Activated T-helper 9 cell treated with anti-CD3 and anti-CD28 coated beads, Interleukin-2, amount 50 U/mL, for 16 hours (primary cell): ENCODE measurements at regions not wholly inside any gene's neighbourhood (a gene's known extent, or its start where the extent isn't known, plus 50 kb on each side); places are given as distances from the start of the nearest gene placed in this dataset.

Source experiments
- DNase-seq: peaks from one replicate; pipeline ENCODE4 v3.0.0-alpha.2; 2020; ENCODE audit warnings: low read depth

GRCh38 chr2:42957861-42958301, 165.5 kb upstream of the HAAO start:
- no peak for DNase-seq

- DNase-seq = no peak
Measured at GRCh38 chr2:42957109-42957860, 164.9 kb upstream of the HAAO start.

- DNase-seq = no peak
Measured at GRCh38 chr2:42954227-42954962, 162.0 kb upstream of the HAAO start.

- no peak for DNase-seq
Measured at GRCh38 chr2:42953216-42953615, 160.8 kb upstream of the HAAO start.

GRCh38 chr2:42951263-42951938, 159.0 kb upstream of the HAAO start:
- DNase-seq = no peak

GRCh38 chr2:42949125-42949524, 156.7 kb upstream of the HAAO start:
- no peak for DNase-seq

- no peak for DNase-seq
Measured at GRCh38 chr2:42947809-42948600, 155.6 kb upstream of the HAAO start.

- DNase-seq = no peak
Measured at GRCh38 chr2:42944779-42945415, 152.5 kb upstream of the HAAO start.

- no peak for DNase-seq
Measured at GRCh38 chr2:42942990-42943493, 150.7 kb upstream of the HAAO start.

- DNase-seq = no peak
Measured at GRCh38 chr2:42942214-42942989, 150.0 kb upstream of the HAAO start.

GRCh38 chr2:42941633-42942176, 149.3 kb upstream of the HAAO start:
- DNase-seq = no peak

- DNase-seq = no peak
Measured at GRCh38 chr2:42939411-42940206, 147.2 kb upstream of the HAAO start.

- no peak for DNase-seq
Measured at GRCh38 chr2:42938671-42939370, 146.4 kb upstream of the HAAO start.

GRCh38 chr2:42937171-42937875, 144.9 kb upstream of the HAAO start:
- DNase-seq = no peak

- no peak for DNase-seq
Measured at GRCh38 chr2:42935692-42936671, 143.6 kb upstream of the HAAO start.

GRCh38 chr2:42934580-42935186, 142.3 kb upstream of the HAAO start:
- DNase-seq = no peak
